ENCODE measurements at regions not wholly inside any gene's neighbourhood (a gene's known extent, or its start where the extent isn't known, plus 50 kb on each side); places are given as distances from the start of the nearest gene placed in this dataset.
"Not testable (repeated sequence)": the region's sequence is repeated elsewhere in the genome, so short reads cannot be mapped to it uniquely, and the experiment has no call there.

DNA sequence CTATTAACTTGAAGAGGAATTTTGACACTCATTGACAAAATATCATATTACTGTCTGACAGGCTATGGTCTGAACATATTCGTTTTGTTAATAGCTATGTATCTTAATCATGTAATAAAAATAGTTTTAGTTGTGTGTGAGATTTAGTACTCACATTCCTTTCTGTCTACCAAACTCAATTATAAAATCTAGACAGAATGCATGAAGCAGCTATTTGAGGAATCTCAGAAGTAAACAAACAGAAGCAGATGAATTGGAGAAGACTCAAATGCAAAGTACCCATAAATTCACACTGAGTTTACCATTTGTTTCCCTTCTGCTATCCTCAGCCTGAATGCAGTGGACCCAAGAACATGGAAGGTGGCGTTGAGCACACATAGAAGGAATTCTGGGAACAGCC is 841.6 kb upstream of the AADAT start:
- H3K27me3 ChIP-seq (ENCODE audit: control insufficient read depth in 5 of 5, insufficient read depth in 4 of 5, low read length in 5 of 5) = no peaks in the 10 kb centered on the region

DNA sequence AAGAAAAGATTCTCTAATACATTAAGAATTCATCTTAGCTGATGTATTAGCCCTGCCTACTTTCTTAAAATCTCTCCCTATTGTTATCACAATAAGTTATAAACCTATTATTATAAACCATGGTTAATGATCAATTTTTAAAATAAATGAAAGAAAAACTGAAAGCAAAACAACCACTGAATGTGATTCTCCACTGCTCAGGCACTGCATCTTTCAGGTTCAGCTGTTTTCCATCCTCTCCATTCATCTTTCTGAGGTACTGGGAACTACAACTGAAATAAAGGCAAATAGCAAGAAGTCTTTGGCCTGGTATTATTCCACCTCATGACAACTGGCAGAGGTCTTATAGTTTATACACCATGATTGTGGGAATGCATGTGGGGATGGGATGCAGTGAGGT is 798.9 kb upstream of the AADAT start:
- no peak overlapping the region for H3K27ac ChIP-seq (ENCODE audit: low read depth, low read length)
- peaks cover 0 to 3% (median 0%) of the 10 kb centered on the region in 5 donors for H3K4me1 ChIP-seq (ENCODE audit: control insufficient read depth in 5 of 5, insufficient read depth in 5 of 5, low read length in 5 of 5)
- H3K9ac ChIP-seq (ENCODE audit: low read length in 5 of 5) = no peak overlapping the region
- H3K27me3 ChIP-seq (ENCODE audit: control insufficient read depth in 5 of 5, insufficient read depth in 4 of 5, low read length in 5 of 5) = no peaks in the 10 kb centered on the region
- H3K4me3 ChIP-seq (ENCODE audit: low read depth in 1 of 5, low read length in 5 of 5) = no peak overlapping the region
- H3K9me3 ChIP-seq (ENCODE audit: control insufficient read depth in 5 of 5, low read length in 5 of 5) = peaks cover 0 to 7% (median 3%) of the 10 kb centered on the region in 5 donors
- H3K36me3 ChIP-seq (ENCODE audit: control insufficient read depth in 5 of 5, insufficient read depth in 5 of 5, low read length in 5 of 5) = no peaks in the 10 kb centered on the region

More for the DNA sequence above, 841.6 kb upstream of the AADAT start:
- Histone ChIP-seq H3K9ac (ENCODE audit: low read length in 5 of 5) (no peak overlapping the region), H3K9me3 (ENCODE audit: control insufficient read depth in 5 of 5, low read length in 5 of 5) (no peaks in the 10 kb centered on the region), H3K4me3 (ENCODE audit: low read depth in 1 of 5, low read length in 5 of 5) (no peak overlapping the region), H3K36me3 (ENCODE audit: control insufficient read depth in 5 of 5, insufficient read depth in 5 of 5, low read length in 5 of 5) (no peaks in the 10 kb centered on the region), H3K4me1 (ENCODE audit: control insufficient read depth in 5 of 5, insufficient read depth in 5 of 5, low read length in 5 of 5) (no peaks in the 10 kb centered on the region), H3K27ac (ENCODE audit: low read depth, low read length) (no peak overlapping the region)

DNA sequence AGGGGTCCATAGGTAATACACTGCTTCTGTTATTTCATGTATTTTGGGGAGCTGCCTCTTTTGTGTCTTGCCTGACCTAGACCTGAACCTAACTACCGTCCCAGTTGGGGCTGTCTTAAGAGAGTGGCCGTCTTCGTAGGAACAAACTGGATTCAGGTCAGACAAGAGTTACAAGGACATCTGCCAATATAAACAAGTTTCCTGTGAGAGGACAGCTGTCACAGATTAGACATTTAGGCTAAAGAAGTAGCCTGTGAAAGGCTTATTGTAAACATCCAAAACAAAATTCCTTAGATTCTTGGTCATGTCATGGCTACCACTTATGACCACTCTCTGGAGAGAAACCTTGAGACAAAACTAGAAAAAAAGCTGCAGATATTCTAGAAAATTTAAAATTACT is 797.6 kb upstream of the AADAT start:
- Histone ChIP-seq H3K4me3 (ENCODE audit: low read depth in 1 of 5, low read length in 5 of 5) (no peak overlapping the region), H3K27me3 (ENCODE audit: control insufficient read depth in 5 of 5, insufficient read depth in 4 of 5, low read length in 5 of 5) (no peaks in the 10 kb centered on the region), H3K9me3 (ENCODE audit: control insufficient read depth in 5 of 5, low read length in 5 of 5) (peaks cover 0 to under 1% (median 0%) of the 10 kb centered on the region in 5 donors), H3K27ac (ENCODE audit: low read depth, low read length) (no peak overlapping the region), H3K4me1 (ENCODE audit: control insufficient read depth in 5 of 5, insufficient read depth in 5 of 5, low read length in 5 of 5) (peaks cover 0 to 3% (median 0%) of the 10 kb centered on the region in 5 donors), H3K9ac (ENCODE audit: low read length in 5 of 5) (no peak overlapping the region), H3K36me3 (ENCODE audit: control insufficient read depth in 5 of 5, insufficient read depth in 5 of 5, low read length in 5 of 5) (no peaks in the 10 kb centered on the region)

DNA sequence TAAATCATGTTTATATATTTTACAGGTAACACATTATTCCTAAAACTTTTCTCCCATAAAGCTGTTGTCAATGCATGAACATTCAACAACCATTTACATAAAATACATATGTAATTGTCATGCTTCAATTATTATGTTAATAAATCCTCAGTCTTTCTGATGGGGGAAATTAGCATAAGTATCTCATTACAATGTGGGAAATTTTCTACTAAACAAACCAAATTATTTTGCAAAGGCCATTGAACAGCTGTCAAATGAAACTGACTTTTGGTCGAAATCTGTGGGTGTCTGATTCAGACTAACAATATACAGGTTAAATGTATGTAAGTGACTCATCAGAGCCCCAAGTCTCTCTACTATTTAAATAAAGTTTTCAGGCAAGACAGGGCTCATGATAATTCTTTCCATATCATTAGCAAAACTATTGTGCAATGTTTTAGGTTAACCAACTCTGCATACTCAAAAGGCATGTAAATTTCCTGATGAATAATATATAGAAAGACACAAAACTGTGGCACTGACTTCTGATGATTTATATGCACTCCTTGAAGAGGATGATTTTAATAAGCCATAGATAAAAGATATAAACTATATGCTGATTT is 795.3 kb upstream of the AADAT start:
- Histone ChIP-seq H3K27me3 (ENCODE audit: control insufficient read depth in 5 of 5, insufficient read depth in 4 of 5, low read length in 5 of 5) (no peaks in the 10 kb centered on the region), H3K9ac (ENCODE audit: low read length in 5 of 5) (no peak overlapping the region), H3K4me1 (ENCODE audit: control insufficient read depth in 5 of 5, insufficient read depth in 5 of 5, low read length in 5 of 5) (peaks cover 0 to 3% (median 0%) of the 10 kb centered on the region in 5 donors), H3K36me3 (ENCODE audit: control insufficient read depth in 5 of 5, insufficient read depth in 5 of 5, low read length in 5 of 5) (no peaks in the 10 kb centered on the region), H3K4me3 (ENCODE audit: low read depth in 1 of 5, low read length in 5 of 5) (no peak overlapping the region), H3K27ac (ENCODE audit: low read depth, low read length) (no peak overlapping the region), H3K9me3 (ENCODE audit: control insufficient read depth in 5 of 5, low read length in 5 of 5) (no peaks in the 10 kb centered on the region)

DNA sequence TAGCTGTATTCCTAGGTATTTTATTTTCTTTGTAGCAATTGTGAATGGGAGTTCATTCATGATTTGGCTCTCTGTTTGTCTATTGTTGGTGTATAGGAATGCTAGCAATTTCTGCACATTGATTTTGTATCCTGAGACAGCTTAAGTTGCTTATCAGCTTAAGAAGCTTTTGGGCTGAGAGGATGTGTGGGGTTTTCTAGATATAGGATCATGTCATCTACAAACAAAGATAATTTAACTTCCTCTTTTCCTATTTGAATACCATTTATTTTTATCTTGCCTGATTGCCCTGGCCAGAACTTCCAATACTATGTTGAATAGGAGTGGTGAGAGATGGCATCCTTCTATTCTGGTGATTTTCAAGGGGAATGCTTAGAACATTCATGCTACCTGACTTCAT is 791.9 kb upstream of the AADAT start:
- not testable (repeated sequence) for H3K9ac ChIP-seq (ENCODE audit: low read length in 5 of 5); H3K9me3 ChIP-seq (ENCODE audit: control insufficient read depth in 5 of 5, low read length in 5 of 5); H3K27ac ChIP-seq (ENCODE audit: low read depth, low read length); H3K27me3 ChIP-seq (ENCODE audit: control insufficient read depth in 5 of 5, insufficient read depth in 4 of 5, low read length in 5 of 5); H3K4me3 ChIP-seq (ENCODE audit: low read depth in 1 of 5, low read length in 5 of 5); H3K4me1 ChIP-seq (ENCODE audit: control insufficient read depth in 5 of 5, insufficient read depth in 5 of 5, low read length in 5 of 5); H3K36me3 ChIP-seq (ENCODE audit: control insufficient read depth in 5 of 5, insufficient read depth in 5 of 5, low read length in 5 of 5)

DNA sequence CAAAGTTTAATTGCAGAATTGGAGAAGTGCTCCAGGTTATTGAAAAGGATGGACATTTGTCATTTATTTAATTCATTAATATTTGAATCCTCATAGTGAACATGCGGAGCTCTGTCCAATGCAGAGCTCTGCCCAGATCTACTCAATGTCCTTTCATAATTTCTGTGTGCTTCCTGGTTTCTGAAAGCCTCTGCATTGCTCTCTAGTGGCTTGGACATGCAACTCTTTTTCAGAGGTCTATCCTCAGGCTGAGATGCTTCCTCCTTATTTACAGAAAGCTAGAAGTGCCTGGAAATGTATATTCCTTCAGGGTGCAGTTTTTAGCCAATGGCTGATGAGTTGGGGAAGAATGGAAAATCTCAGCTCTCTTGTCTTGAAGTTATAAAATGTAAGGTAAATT is 786.1 kb upstream of the AADAT start:
- no peaks in the 10 kb centered on the region for H3K9me3 ChIP-seq (ENCODE audit: control insufficient read depth in 5 of 5, low read length in 5 of 5)
- no peaks in the 10 kb centered on the region for H3K4me1 ChIP-seq (ENCODE audit: control insufficient read depth in 5 of 5, insufficient read depth in 5 of 5, low read length in 5 of 5)
- no peaks in the 10 kb centered on the region for H3K27me3 ChIP-seq (ENCODE audit: control insufficient read depth in 5 of 5, insufficient read depth in 4 of 5, low read length in 5 of 5)
- H3K36me3 ChIP-seq (ENCODE audit: control insufficient read depth in 5 of 5, insufficient read depth in 5 of 5, low read length in 5 of 5) = no peaks in the 10 kb centered on the region
- H3K9ac ChIP-seq (ENCODE audit: low read length in 5 of 5) = no peak overlapping the region
- no peak overlapping the region for H3K27ac ChIP-seq (ENCODE audit: low read depth, low read length)
- no peak overlapping the region for H3K4me3 ChIP-seq (ENCODE audit: low read depth in 1 of 5, low read length in 5 of 5)

DNA sequence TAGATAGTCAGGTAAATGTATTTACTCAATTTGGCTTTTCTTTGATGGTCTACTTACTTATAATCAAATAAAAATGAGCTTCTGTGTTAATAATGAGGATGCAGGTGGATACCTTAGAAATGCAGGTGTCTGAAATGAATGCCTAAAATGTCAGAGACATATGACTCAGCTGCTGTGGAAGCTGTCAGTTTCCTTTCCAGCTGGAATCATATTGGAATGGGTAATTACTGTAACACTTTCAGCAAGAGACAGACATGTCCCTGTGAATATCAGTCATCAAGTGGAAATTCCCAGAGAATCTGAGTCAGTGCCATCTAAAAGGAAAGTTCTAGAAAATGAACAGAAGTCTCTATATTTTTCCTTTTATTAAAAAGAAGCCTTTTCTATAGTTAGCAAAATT is 783.0 kb upstream of the AADAT start:
- Histone ChIP-seq H3K36me3 (ENCODE audit: control insufficient read depth in 5 of 5, insufficient read depth in 5 of 5, low read length in 5 of 5) (no peaks in the 10 kb centered on the region), H3K27ac (ENCODE audit: low read depth, low read length) (no peak overlapping the region), H3K9ac (ENCODE audit: low read length in 5 of 5) (no peak overlapping the region), H3K4me3 (ENCODE audit: low read depth in 1 of 5, low read length in 5 of 5) (no peak overlapping the region), H3K4me1 (ENCODE audit: control insufficient read depth in 5 of 5, insufficient read depth in 5 of 5, low read length in 5 of 5) (no peaks in the 10 kb centered on the region), H3K9me3 (ENCODE audit: control insufficient read depth in 5 of 5, low read length in 5 of 5) (no peaks in the 10 kb centered on the region), H3K27me3 (ENCODE audit: control insufficient read depth in 5 of 5, insufficient read depth in 4 of 5, low read length in 5 of 5) (no peaks in the 10 kb centered on the region)

DNA sequence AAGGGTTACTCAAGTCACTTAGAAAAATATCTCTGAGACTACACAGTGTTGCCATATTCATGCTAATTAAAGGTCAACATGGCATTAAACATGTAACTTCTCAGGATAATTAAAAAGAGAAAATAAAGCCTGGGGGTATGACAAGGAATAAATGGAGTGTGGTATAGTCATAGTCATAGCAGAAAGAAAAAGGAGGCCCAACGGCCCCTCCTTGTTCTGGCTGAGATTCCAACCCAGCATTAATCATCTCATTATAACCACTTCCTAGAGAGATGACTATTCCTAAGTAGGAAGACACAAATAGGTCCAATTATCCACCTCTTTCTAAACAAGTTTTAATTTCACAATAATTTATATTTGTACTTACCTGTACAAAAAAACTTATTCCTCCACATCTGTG is 778.4 kb upstream of the AADAT start:
- Histone ChIP-seq H3K27ac (ENCODE audit: low read depth, low read length) (no peak overlapping the region), H3K4me1 (ENCODE audit: control insufficient read depth in 5 of 5, insufficient read depth in 5 of 5, low read length in 5 of 5) (no peaks in the 10 kb centered on the region), H3K36me3 (ENCODE audit: control insufficient read depth in 5 of 5, insufficient read depth in 5 of 5, low read length in 5 of 5) (no peaks in the 10 kb centered on the region), H3K4me3 (ENCODE audit: low read depth in 1 of 5, low read length in 5 of 5) (no peak overlapping the region), H3K27me3 (ENCODE audit: control insufficient read depth in 5 of 5, insufficient read depth in 4 of 5, low read length in 5 of 5) (no peaks in the 10 kb centered on the region), H3K9ac (ENCODE audit: low read length in 5 of 5) (no peak overlapping the region), H3K9me3 (ENCODE audit: control insufficient read depth in 5 of 5, low read length in 5 of 5) (no peaks in the 10 kb centered on the region)

DNA sequence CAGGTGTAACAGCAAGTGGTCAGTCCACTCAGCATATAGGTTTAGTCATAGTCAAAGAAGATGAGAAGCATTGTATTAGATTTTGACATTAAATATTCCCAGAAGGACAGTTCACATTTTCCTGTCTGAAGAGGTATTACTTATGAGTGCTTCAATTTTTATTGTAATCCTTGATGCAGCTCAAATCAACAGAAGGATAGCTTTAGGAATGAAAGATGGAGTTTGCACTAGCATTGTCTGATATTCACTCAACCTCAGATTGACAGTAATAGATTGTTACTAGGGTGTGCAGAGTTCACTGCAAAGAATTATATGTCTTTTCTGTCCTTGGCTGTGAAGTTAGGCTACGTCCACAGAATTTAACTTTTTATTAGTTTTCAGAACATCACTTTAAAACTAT is 764.3 kb upstream of the AADAT start:
- Histone ChIP-seq H3K4me3 (ENCODE audit: low read depth in 1 of 5, low read length in 5 of 5) (no peak overlapping the region), H3K9ac (ENCODE audit: low read length in 5 of 5) (no peak overlapping the region), H3K36me3 (ENCODE audit: control insufficient read depth in 5 of 5, insufficient read depth in 5 of 5, low read length in 5 of 5) (no peaks in the 10 kb centered on the region), H3K4me1 (ENCODE audit: control insufficient read depth in 5 of 5, insufficient read depth in 5 of 5, low read length in 5 of 5) (peaks cover 0 to 7% (median 0%) of the 10 kb centered on the region in 5 donors), H3K27ac (ENCODE audit: low read depth, low read length) (no peak overlapping the region), H3K9me3 (ENCODE audit: control insufficient read depth in 5 of 5, low read length in 5 of 5) (no peaks in the 10 kb centered on the region), H3K27me3 (ENCODE audit: control insufficient read depth in 5 of 5, insufficient read depth in 4 of 5, low read length in 5 of 5) (no peaks in the 10 kb centered on the region)

DNA sequence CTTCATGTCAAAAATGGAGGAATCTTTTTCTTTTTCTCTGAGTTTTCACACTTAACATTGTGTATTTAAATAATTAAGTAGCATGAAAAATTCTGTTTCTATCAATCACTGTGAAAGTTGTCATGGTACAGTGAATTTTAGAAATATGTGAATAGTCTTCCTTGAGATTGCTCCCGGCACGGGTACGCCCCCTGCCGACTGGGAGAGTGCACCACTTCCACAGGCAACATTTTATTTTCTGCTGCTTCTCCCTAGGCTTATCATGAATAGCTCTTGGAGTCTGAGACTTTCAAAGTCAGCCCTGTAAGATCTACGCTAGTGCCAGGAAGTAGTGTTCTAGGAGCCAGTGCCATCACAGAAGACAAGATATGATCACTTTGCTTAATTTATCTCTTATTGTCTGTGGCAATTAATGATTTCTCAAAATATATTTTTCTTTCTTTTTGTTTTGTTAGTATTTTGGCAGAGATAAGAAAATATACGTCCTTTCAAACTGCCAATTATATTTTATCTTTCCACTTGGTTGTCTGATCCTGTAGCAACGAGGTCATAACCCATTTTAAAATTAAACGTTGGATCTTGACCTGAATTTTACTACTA is 763.8 kb upstream of the AADAT start:
- no peaks in the 10 kb centered on the region for H3K9me3 ChIP-seq (ENCODE audit: control insufficient read depth in 5 of 5, low read length in 5 of 5)
- H3K27me3 ChIP-seq (ENCODE audit: control insufficient read depth in 5 of 5, insufficient read depth in 4 of 5, low read length in 5 of 5) = no peaks in the 10 kb centered on the region
- H3K27ac ChIP-seq (ENCODE audit: low read depth, low read length) = no peak overlapping the region
- H3K36me3 ChIP-seq (ENCODE audit: control insufficient read depth in 5 of 5, insufficient read depth in 5 of 5, low read length in 5 of 5) = no peaks in the 10 kb centered on the region
- no peak overlapping the region for H3K4me3 ChIP-seq (ENCODE audit: low read depth in 1 of 5, low read length in 5 of 5)
- H3K4me1 ChIP-seq (ENCODE audit: control insufficient read depth in 5 of 5, insufficient read depth in 5 of 5, low read length in 5 of 5) = peaks cover 0 to 7% (median 0%) of the 10 kb centered on the region in 5 donors
- no peak overlapping the region for H3K9ac ChIP-seq (ENCODE audit: low read length in 5 of 5)
